ENCODE measurements at regions not wholly inside any gene's neighbourhood (a gene's known extent, or its start where the extent isn't known, plus 50 kb on each side); places are given as distances from the start of the nearest gene placed in this dataset.

- intact Hi-C loops (cut with DNase I, micrococcal nuclease), result loop anchor here in 1 of 2 donors (10.0 kb wide), 1 partner anchor 71 kb away; the partner anchor contains the start of gene MPP7
- DNase-seq (peak in 2 of 3 donors; percentile 51 to 59), ATAC-seq (peak; percentile 97)
- no peak for TF ChIP-seq CTCF (IDR thresholded peaks at IDR 0.05)
- H3K4me1 ChIP-seq (ENCODE audit: low read depth), result no peaks in the 10 kb centered on the region
- no peaks in the 10 kb centered on the region for H3K36me3 ChIP-seq (ENCODE audit: low read depth)
- no peak overlapping the region for H3K4me3 ChIP-seq
- no peaks in the 10 kb centered on the region for H3K9me3 ChIP-seq
Measured at GRCh38 chr10:28375399-28376354, 72.8 kb upstream of the MPP7 start.

GRCh38 chr10:28378986-28379585 is 76.2 kb upstream of the MPP7 start:
- no peaks in the 10 kb centered on the region for H3K36me3 ChIP-seq (ENCODE audit: low read depth)
- no peak for TF ChIP-seq CTCF (IDR thresholded peaks at IDR 0.05)
- ATAC-seq, result no peak
- no peaks in the 10 kb centered on the region for H3K9me3 ChIP-seq
- DNase-seq, result no peak
- no peaks in the 10 kb centered on the region for H3K4me1 ChIP-seq (ENCODE audit: low read depth)
- intact Hi-C loops (cut with DNase I, micrococcal nuclease), result loop anchor here in 1 of 2 donors (10.0 kb wide), 1 partner anchor 74 kb away; the partner anchor contains the start of gene MPP7
- no peak overlapping the region for H3K4me3 ChIP-seq

GRCh38 chr10:28381466-28381865 is 78.6 kb upstream of the MPP7 start:
- H3K9me3 ChIP-seq, result no peaks in the 10 kb centered on the region
- DNase-seq, result no peak
- no peak for TF ChIP-seq CTCF (IDR thresholded peaks at IDR 0.05)
- no peak for ATAC-seq
- H3K4me3 ChIP-seq, result no peak overlapping the region
- no peaks in the 10 kb centered on the region for H3K4me1 ChIP-seq (ENCODE audit: low read depth)
- intact Hi-C loops (cut with DNase I, micrococcal nuclease), result loop anchor here (5.0 to 10.0 kb wide), 2 partner anchors 77 to 129 kb away; partner anchors contain the start of gene MPP7 (in 1 of the 2)
- H3K36me3 ChIP-seq (ENCODE audit: low read depth), result no peaks in the 10 kb centered on the region

- Histone ChIP-seq H3K36me3 (ENCODE audit: low read depth) (no peaks in the 10 kb centered on the region), H3K4me1 (ENCODE audit: low read depth) (no peaks in the 10 kb centered on the region), H3K4me3 (no peak overlapping the region), H3K9me3 (no peaks in the 10 kb centered on the region)
- intact Hi-C loops (cut with DNase I, micrococcal nuclease), result loop anchor here (5.0 to 10.0 kb wide), 2 partner anchors 77 to 130 kb away; partner anchors contain the start of gene MPP7 (in 1 of the 2)
- DNase-seq (peak in 2 of 3 donors; percentile 72 to 96), ATAC-seq (peak; percentile 97)
- TF ChIP-seq CTCF (IDR thresholded peaks at IDR 0.05), result peak; percentile 80
Measured at GRCh38 chr10:28381903-28382347, 79.1 kb upstream of the MPP7 start.

GRCh38 chr10:28382525-28383269 is 79.8 kb upstream of the MPP7 start:
- intact Hi-C loops (cut with DNase I, micrococcal nuclease), result loop anchor here (5.0 to 10.0 kb wide), 2 partner anchors 78 to 130 kb away; partner anchors contain the start of gene MPP7 (in 1 of the 2)
- H3K36me3 ChIP-seq (ENCODE audit: low read depth), result no peaks in the 10 kb centered on the region
- TF ChIP-seq CTCF (IDR thresholded peaks at IDR 0.05), result no peak
- no peaks in the 10 kb centered on the region for H3K9me3 ChIP-seq
- ATAC-seq (no peak), DNase-seq (no peak)
- no peak overlapping the region for H3K4me3 ChIP-seq
- H3K4me1 ChIP-seq (ENCODE audit: low read depth), result peaks cover 5% of the 10 kb centered on the region

Measured in mucosa of descending colon (tissue), 3 donors.